NCI-H345 (cell line): ENCODE measurements at regions not wholly inside any gene's neighbourhood (a gene's known extent, or its start where the extent isn't known, plus 50 kb on each side); places are given as distances from the start of the nearest gene placed in this dataset.
"Not testable (repeated sequence)": the region's sequence is repeated elsewhere in the genome, so short reads cannot be mapped to it uniquely, and the experiment has no call there.

ENCODE experiments used
- DNase-seq: peaks from one replicate; lab custom pipeline; 2025; lab: John Stamatoyannopoulos, UW

GRCh38 chr5:178063277-178063676 is 50.1 kb upstream of the N4BP3 start:
- DNase-seq, result no peak

- DNase-seq, result peak; percentile 98
These were observed 54.9 kb upstream of the N4BP3 start for GRCh38 chr5:178058321-178059012.

- peak; percentile 48 for DNase-seq
These were observed 55.5 kb upstream of the N4BP3 start for GRCh38 chr5:178057839-178058238.

- DNase-seq, result no peak
These were observed 56.4 kb upstream of the N4BP3 start for GRCh38 chr5:178056935-178057334.

- DNase-seq, result not testable (repeated sequence)
These were observed 57.8 kb upstream of the N4BP3 start for GRCh38 chr5:178055536-178055935.

- not testable (repeated sequence) for DNase-seq
These were observed 56.0 kb upstream of the PROP1 start for GRCh38 chr5:178052062-178052461.

GRCh38 chr5:178050873-178051272 is 54.8 kb upstream of the PROP1 start:
- DNase-seq, result not testable (repeated sequence)

- not testable (repeated sequence) for DNase-seq
These were observed 51.9 kb upstream of the PROP1 start for GRCh38 chr5:178047943-178048342.

GRCh38 chr5:178046757-178047399 is 50.8 kb upstream of the PROP1 start:
- not testable (repeated sequence) for DNase-seq

- DNase-seq, result not testable (repeated sequence)
These were observed 49.9 kb upstream of the PROP1 start for GRCh38 chr5:178045963-178046362.
